GM18502 (cell line): ENCODE measurements at regions not wholly inside any gene's neighbourhood (a gene's known extent, or its start where the extent isn't known, plus 50 kb on each side); places are given as distances from the start of the nearest gene placed in this dataset.

ENCODE experiments used
- ATAC-seq: cut with Tn5 transposase; IDR thresholded peaks from one replicate; pipeline ENCODE4 v1.9.1; 2021; ENCODE audit warnings: mild to moderate bottlenecking; ENCODE audit not compliant: unreplicated experiment, poor library complexity

DNA sequence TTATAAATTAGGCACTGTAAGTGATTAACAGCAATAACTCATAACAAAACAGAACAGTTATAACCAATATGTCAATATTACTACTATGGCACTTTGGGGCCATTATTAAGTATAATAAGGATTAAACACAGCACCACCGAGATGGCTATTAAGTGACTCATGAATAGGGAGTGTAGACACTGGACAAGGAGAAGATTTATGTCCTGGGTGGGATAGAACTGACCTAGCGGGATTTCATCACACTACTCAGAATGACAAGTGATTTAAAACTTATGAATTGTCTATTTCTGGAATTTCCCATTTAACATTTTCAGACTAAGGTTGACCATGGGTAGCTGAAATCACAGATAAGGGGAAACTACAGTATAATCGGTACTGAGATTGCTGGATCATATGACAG is 79.0 kb upstream of the SLC7A1 start:
- no peak for ATAC-seq

DNA sequence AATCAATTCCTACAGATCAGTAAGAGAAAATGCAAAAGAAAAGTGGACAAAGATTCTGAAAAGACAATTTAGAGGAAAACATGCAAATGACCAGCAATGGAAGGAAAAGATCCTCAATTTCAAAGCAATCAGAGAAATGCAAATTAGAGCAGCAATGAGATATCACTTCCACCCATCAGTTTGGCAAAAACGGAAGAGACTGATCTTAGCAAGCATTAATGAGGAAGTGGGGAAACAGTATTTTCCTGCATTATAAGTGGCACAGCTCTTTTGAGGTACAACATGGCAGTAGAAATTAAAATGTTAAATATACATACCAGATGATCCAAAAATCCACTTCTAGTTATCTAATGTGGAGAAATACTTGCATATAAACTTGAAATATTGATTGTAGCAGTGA is 69.1 kb upstream of the SLC7A1 start:
- no peak for ATAC-seq

DNA sequence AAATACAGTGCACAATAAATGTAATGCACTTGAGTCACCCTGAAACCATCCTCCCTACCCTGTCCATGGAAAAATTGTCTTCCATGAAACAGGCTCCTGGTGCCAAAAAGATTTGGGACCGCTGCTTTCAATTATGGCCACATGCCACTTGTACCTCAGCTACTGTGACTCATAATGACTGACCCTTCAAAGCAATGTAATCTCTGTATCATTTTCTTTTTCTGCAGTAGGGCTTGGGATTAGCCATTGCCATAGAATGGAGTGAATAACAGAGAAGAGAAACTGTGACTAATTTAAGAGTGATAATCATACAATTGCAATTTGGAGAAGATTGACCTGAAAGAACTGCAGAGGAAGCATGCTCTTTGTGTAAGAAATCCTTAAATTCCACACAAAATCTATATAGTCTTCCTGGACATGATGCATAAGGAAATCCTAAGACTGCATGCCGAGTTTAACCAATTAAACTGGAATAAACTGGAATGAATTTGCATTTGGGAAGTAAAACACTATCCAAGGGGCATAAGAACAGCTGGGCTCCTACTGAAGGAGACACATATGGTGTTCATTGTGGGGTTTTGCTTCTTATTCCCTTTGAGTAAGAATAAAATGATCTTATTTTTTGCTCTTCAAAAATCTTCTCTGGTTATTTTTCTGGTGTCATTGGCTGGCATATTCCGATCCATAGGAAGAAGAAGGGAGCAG is 59.5 kb upstream of the SLC7A1 start:
- ATAC-seq, result no peak

GRCh38 chr13:29654384-29654783 is 58.9 kb upstream of the SLC7A1 start:
- ATAC-seq, result no peak

DNA sequence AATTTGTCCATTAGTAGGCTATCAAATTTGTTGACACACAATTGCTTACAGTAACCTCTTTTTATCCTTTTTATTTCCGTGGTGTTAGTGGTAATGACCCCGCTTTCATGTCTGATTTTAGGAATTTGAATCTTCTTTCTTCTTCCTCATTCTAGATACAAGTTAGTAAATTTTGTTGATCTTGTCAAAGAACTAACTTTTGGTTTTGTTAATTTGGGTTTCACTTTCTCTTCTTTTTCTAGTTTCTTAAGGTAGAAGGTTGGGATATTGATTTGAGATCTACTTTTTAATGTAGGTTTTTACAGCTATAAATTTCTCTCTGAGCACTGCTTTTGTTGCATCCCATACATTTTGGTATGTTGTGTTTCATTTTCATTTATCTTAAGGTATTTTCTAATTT is 53.3 kb upstream of the SLC7A1 start:
- no peak for ATAC-seq
